ENCODE measurements at regions not wholly inside any gene's neighbourhood (a gene's known extent, or its start where the extent isn't known, plus 50 kb on each side); places are given as distances from the start of the nearest gene placed in this dataset.

- WGBS, 3 donors: 96 to 98% (median 98%) methylated on average over 10 of the region's 10 CpGs
- H3K9me3 ChIP-seq: no peaks in the 10 kb centered on the region
- no peaks in the 10 kb centered on the region for H3K36me3 ChIP-seq
- H3K27me3 ChIP-seq: no peaks in the 10 kb centered on the region
- H3K4me3 ChIP-seq: no peak overlapping the region
- no peak overlapping the region for H3K27ac ChIP-seq
- peak in 1 of 5 donors; percentile 7 for DNase-seq
- TF ChIP-seq CTCF (IDR thresholded peaks at IDR 0.05): no peak
- TF ChIP-seq EP300 (IDR thresholded peaks at IDR 0.05): no peak
- TF ChIP-seq POLR2A (IDR thresholded peaks at IDR 0.05): no peak
- intact Hi-C loops (cut with DNase I): no loop called here
- no peaks in the 10 kb centered on the region for H3K4me1 ChIP-seq (ENCODE audit: insufficient read depth)
Observed at GRCh38 chr15:70272565-70273355, 175.0 kb upstream of the TLE3 start.

DNA sequence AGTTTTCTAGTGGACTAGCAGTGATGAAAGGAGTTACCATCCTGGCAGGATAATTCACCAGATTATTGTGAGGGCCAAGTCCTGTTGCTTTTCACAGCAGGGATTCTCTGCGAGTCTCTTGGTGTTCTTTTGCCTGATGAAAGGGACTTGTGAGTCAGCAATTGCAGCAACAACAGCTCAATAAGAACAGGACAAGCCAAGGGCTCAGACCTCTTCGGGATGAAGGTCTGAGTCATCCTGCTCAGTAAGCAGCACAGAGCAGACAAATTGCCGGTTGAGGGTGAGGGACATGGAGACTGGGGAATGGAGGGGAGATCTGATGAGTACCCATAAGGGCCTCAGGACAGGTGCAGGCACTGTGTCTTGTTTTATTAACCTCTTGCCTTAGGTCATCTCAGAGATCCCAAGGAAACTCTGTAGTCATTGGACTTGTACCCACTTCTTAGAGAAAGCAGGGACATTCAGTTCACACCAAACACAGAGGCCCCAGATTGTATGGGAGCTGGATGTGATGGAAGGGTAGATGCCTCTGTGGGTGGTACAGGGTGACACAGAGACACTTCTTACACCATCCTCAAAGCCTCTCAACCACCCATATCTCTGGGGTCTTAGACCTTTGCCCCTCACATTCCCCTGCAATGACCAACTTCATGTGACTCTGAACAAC lies 173.8 kb upstream of the TLE3 start:
- WGBS, 3 donors: 7 to 13% (median 8%) methylated on average over 3 of the region's 3 CpGs
- Histone ChIP-seq H3K27me3 (no peaks in the 10 kb centered on the region), H3K27ac (no peak overlapping the region), H3K36me3 (no peaks in the 10 kb centered on the region), H3K4me1 (ENCODE audit: insufficient read depth) (peaks cover 5% of the 10 kb centered on the region), H3K4me3 (no peak overlapping the region), H3K9me3 (no peaks in the 10 kb centered on the region)
- intact Hi-C loops (cut with DNase I): no loop called here
- TF ChIP-seq EP300 (IDR thresholded peaks at IDR 0.05) (no peak), CTCF (IDR thresholded peaks at IDR 0.05) (no peak), POLR2A (IDR thresholded peaks at IDR 0.05) (no peak)
- DNase-seq: peak in 2 of 5 donors; percentile 56 to 65

DNA sequence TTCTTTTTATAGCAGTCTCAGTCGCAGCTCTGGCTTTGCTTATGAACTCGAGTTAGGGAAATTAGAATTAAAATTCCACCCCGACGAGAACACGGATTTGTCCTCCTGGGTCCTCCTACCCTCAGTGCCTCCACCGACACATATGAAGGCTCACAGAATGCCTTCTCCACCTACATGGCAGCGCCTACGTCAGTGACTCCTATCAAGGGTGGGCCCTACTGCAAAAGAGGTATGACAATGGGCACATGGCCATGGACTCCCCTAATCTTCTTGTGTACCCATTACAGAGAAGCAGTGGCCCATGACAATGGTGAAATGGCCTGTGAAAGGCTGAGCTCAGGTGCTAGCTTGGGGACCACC lies 173.0 kb upstream of the TLE3 start:
- Histone ChIP-seq H3K27ac (no peak overlapping the region), H3K36me3 (no peaks in the 10 kb centered on the region), H3K27me3 (no peaks in the 10 kb centered on the region), H3K4me3 (no peak overlapping the region), H3K9me3 (no peaks in the 10 kb centered on the region), H3K4me1 (ENCODE audit: insufficient read depth) (peaks cover 10% of the 10 kb centered on the region)
- WGBS, 3 donors: 50 to 58% (median 55%) methylated on average over 8 of the region's 8 CpGs
- TF ChIP-seq EP300 (IDR thresholded peaks at IDR 0.05) (no peak), CTCF (IDR thresholded peaks at IDR 0.05) (no peak), POLR2A (IDR thresholded peaks at IDR 0.05) (no peak)
- intact Hi-C loops (cut with DNase I): no loop called here
- peak in 1 of 5 donors; percentile 25 for DNase-seq

GRCh38 chr15:70269991-70270751 lies 172.5 kb upstream of the TLE3 start:
- Histone ChIP-seq H3K36me3 (no peaks in the 10 kb centered on the region), H3K27ac (no peak overlapping the region), H3K4me1 (ENCODE audit: insufficient read depth) (peaks cover 10% of the 10 kb centered on the region), H3K4me3 (no peak overlapping the region), H3K9me3 (no peaks in the 10 kb centered on the region), H3K27me3 (no peaks in the 10 kb centered on the region)
- DNase-seq: peak in 2 of 5 donors; percentile 20 to 23
- 66 to 69% (median 68%) methylated on average over 10 of the region's 10 CpGs for WGBS, 3 donors
- intact Hi-C loops (cut with DNase I): loop anchor here in 1 of 4 donors (10.0 kb wide), 1 partner anchor 205 kb away; no protein-coding TSS in a partner anchor
- TF ChIP-seq EP300 (IDR thresholded peaks at IDR 0.05): no peak
- TF ChIP-seq POLR2A (IDR thresholded peaks at IDR 0.05): no peak
- TF ChIP-seq CTCF (IDR thresholded peaks at IDR 0.05): no peak
